Epidermal melanocyte (primary cell): ENCODE measurements at regions not wholly inside any gene's neighbourhood (a gene's known extent, or its start where the extent isn't known, plus 50 kb on each side); places are given as distances from the start of the nearest gene placed in this dataset.

ENCODE experiments used
- DNase-seq: peaks from one replicate; pipeline ENCODE4 v3.0.0; 2011; ENCODE audit warnings: low spot score; ENCODE audit not compliant: insufficient read length

DNA sequence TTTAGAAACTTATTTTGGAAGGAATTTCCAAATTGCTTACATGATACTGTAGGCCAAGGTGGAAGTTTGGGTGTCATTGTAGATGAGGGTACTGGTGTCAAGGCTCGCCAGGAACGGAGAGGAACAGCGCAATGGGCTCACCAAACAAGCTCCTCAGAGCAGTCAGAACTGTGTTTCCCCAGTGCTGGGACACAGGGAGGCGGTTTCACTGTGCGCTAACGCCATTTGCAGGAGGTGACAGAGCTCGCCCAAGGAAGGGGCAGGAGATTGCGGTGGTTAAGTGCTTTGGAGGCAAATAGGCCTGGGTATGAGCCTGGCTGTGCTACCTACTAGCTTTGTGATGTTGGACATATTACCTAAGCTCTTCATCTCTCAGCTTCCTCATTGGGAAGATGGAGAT, 57.3 kb downstream of the HHEX start:
- no peak for DNase-seq

GRCh38 chr10:92747600-92747999, 57.8 kb downstream of the HHEX start:
- no peak for DNase-seq

GRCh38 chr10:92750791-92751533, 61.2 kb downstream of the HHEX start:
- no peak for DNase-seq

DNA sequence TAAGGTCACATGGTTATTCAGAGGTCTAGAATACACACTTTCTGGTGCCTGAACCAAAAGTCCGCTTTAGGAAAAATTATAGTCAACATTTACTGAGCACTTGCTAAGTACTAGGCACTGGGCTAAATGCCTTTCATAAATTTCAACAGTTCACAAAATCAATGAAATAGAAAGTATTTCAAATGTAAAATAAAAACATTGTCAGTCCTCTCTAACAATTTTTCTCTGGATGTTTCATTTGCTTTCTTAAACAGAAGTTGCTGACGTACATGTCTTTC, 61.7 kb downstream of the HHEX start:
- DNase-seq, result no peak

GRCh38 chr10:92751827-92752226, 62.1 kb downstream of the HHEX start:
- DNase-seq, result no peak

DNA sequence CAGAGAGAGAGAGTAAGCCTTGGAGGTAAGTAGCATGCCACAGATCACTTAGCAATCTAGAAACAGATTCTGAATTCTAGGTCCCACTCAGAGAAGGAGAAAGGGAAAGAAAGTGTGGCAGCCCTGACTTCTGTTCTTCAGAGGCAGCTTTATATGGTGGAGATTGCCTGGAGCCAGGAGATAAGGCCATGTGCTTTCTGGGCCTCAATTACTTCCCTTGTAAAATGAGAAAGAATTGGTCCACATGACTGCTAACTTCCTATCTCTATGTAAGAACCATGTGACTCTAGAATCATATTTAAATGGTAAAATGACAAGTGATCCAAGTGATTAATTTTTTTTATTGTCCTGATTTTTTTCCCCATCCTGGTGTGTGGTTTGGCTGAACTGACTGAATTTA, 64.1 kb downstream of the HHEX start:
- DNase-seq, result no peak

DNA sequence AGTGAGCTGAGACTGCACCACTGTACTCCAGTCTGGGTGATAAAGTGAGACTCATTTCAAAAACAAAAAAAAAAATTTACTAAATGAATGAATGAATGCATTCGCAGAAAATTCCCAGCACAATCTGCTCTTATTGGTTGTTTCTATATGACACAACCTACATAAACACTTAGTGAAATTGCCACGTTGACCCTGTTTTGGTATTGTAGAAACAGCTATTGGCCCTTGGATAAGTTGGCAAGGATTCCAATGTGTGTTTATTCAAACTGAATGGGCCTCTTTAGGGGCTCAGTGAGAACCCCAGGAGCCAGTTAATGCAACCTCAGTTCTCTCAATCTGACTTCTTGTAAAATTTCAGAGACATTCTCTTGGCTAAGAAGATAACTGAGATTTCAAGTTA, 66.0 kb downstream of the HHEX start:
- no peak for DNase-seq

DNA sequence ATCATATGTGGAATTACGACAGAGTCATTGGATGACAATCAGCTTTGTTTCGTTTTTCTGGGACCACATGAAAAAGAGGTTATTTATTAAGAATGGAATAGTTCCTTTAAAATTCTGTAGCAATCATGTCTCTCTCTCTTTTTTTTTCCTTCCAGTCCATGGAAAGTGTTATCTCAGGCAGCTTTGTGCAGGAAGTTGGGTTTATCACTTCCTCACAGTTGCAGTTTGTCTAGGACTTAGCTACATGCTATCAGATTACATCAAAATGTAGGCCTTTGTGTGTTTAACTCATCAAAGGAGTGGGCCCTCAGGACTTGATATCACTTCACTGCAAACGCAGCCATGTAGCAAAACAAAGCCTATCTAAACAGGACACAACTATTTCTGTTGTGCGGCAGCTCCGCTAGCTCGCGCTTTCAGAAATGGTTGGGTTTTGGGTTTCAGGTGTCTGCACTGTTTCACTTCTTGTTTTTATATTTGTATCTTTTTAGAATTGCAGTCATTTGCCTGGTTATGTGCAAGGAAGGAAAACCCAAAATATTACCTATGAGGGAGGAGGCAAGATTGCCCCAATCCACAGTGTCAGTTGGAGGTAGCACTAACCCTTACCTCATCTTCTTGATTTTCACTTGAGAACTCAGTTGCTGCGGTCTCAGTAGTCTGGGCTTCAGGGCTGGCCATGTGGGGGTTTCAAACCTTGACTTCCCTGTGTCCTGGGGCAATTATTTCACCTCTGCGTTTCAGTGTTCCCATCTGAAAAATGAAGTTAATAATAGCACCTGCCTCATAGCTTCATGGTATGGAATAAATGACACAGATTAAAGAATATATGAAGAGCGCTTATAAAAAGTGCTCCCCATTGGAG, 66.7 kb downstream of the HHEX start:
- no peak for DNase-seq

- peak; percentile 61 for DNase-seq
Measured at GRCh38 chr10:92757066-92757710, 67.4 kb downstream of the HHEX start.

DNA sequence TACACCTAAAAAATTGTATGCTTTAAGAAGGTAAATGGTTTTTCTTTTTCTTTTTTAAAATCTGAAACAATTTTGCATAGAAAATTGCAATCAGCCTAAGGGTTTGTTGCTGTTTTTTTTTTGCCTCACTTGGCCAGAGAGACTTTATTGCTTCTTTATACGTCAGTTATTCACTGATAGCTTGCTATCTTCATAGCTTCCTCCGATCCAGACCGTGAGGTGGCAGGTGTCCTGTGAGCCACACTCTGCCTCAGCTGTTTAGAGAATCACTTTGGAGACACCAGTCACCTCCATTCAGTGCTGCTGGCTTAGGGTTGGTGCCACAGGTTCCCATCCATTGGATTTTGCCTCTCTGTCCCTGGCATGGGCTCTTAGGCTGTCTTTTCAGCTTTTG, 68.0 kb downstream of the HHEX start:
- DNase-seq, result no peak

GRCh38 chr10:92758594-92758993, 68.8 kb downstream of the HHEX start:
- DNase-seq, result no peak

DNA sequence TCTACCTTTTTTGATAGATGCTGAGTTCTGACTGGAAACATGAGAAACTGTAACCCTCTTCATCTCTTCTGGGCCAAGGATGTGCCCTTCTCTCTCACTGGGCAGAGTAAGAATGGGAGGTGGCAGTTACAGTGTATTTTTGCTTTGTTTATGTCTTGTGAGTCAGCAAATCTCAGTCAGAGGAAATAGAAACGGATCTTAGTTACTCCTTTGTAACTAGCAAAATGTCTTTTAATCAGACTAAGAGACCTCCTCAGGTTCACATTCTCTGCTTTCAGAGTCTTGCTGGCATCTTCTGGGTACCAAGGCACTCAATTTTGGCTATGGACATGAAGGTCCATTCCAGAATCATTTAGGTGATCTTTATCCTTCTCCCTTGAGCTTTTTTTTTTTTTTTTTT, 70.9 kb downstream of the HHEX start:
- no peak for DNase-seq

GRCh38 chr10:92761571-92761970, 71.8 kb downstream of the HHEX start:
- no peak for DNase-seq

GRCh38 chr10:92763634-92764155, 73.9 kb downstream of the HHEX start:
- DNase-seq, result no peak

GRCh38 chr10:92766451-92766850, 76.7 kb downstream of the HHEX start:
- DNase-seq, result no peak

GRCh38 chr10:92768104-92768503, 78.3 kb downstream of the HHEX start:
- no peak for DNase-seq

DNA sequence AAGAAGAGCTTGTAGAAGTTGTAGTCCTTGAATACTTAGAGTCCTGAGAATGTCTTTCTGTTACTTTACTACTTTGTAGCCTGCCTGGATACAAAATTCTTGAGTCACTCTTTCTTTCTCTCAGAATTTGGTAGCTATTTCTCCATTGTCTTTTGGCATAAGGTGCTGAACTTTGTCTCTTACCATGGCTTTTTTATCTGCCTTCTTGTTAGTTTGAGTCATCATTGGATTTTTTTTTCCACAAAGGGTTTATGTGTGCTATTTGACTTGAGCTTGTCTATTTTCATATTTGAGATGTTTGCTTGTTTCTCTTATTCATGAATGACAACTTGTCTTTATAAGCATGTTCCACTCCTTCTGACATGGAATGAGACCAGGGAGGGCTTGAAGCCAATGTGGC, 74.5 kb upstream of the EXOC6 start:
- no peak for DNase-seq

DNA sequence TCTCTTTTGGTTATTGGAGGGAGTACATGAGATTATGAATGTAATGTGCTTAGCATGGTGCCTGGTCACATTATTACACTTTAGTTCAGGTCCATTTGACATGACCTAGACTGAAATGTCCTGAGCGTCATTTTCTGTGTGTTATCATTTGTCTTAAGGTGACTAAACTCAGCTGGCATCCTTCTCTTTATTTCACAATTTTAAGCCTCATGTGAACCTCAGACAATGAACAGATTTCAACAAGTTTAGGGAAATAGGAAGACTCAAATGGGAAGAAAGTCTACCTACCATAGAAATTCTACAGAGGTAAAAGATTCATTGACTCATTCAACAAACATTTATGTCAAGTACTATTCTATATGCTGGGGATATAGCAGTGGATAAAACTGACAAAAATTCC, 70.2 kb upstream of the EXOC6 start:
- DNase-seq, result no peak

DNA sequence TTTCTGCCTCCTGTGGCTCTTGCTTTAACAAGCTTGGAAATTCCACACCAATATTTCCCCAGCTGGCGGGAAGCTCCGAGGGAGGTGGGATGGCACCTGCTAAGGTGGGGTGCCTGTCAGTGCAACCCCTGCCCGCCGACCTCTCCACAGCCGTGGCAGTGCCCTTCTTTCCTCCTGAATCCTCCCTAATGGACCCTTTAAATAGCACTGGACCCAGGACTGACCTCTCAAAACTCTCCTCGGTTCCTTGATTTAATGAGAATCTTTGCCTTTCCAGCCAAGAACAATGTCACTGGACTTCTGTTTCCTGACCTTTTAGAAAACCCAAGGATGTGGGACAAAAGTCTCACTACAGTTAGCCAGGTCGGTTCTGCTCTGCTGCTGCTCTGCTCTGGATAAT, 63.2 kb upstream of the EXOC6 start:
- no peak for DNase-seq

- no peak for DNase-seq
Measured at GRCh38 chr10:92787557-92788152, 60.7 kb upstream of the EXOC6 start.

GRCh38 chr10:92789067-92789466, 59.3 kb upstream of the EXOC6 start:
- no peak for DNase-seq

- no peak for DNase-seq
Measured at GRCh38 chr10:92789786-92790185, 58.5 kb upstream of the EXOC6 start.
